GM19438 (cell line): ENCODE measurements at regions not wholly inside any gene's neighbourhood (a gene's known extent, or its start where the extent isn't known, plus 50 kb on each side); places are given as distances from the start of the nearest gene placed in this dataset.
A peak's percentile ranks its signal among the peaks of the same experiment; 100 is the strongest.

ENCODE experiments used
- ATAC-seq: cut with Tn5 transposase; IDR thresholded peaks from one replicate; pipeline ENCODE4 v1.9.1; 2021; ENCODE audit warnings: low read depth; ENCODE audit not compliant: unreplicated experiment

- no peak for ATAC-seq
Observed at GRCh38 chr13:99653526-99653925, 152.3 kb downstream of the TM9SF2 start.

- ATAC-seq, result no peak
Observed at GRCh38 chr13:99652901-99653300, 151.6 kb downstream of the TM9SF2 start.

- no peak for ATAC-seq
Observed at GRCh38 chr13:99652141-99652540, 150.9 kb downstream of the TM9SF2 start.

- ATAC-seq, result no peak
Observed at GRCh38 chr13:99651016-99651415, 149.7 kb downstream of the TM9SF2 start.

GRCh38 chr13:99650410-99650809 lies 149.1 kb downstream of the TM9SF2 start:
- no peak for ATAC-seq

GRCh38 chr13:99648927-99649326 lies 147.7 kb downstream of the TM9SF2 start:
- ATAC-seq, result no peak

- ATAC-seq, result no peak
Observed at GRCh38 chr13:99648066-99648665, 146.9 kb downstream of the TM9SF2 start.

- no peak for ATAC-seq
Observed at GRCh38 chr13:99647596-99647985, 146.3 kb downstream of the TM9SF2 start.

GRCh38 chr13:99646866-99647595 lies 145.8 kb downstream of the TM9SF2 start:
- ATAC-seq, result no peak

- no peak for ATAC-seq
Observed at GRCh38 chr13:99642841-99643240, 141.6 kb downstream of the TM9SF2 start.

GRCh38 chr13:99642006-99642405 lies 140.7 kb downstream of the TM9SF2 start:
- no peak for ATAC-seq

- ATAC-seq, result no peak
Observed at GRCh38 chr13:99640260-99640659, 139.0 kb downstream of the TM9SF2 start.

GRCh38 chr13:99639126-99639525 lies 137.9 kb downstream of the TM9SF2 start:
- ATAC-seq, result no peak

GRCh38 chr13:99636728-99637353 lies 135.6 kb downstream of the TM9SF2 start:
- ATAC-seq, result peak; percentile 80

GRCh38 chr13:99636306-99636705 lies 135.0 kb downstream of the TM9SF2 start:
- no peak for ATAC-seq

- ATAC-seq, result no peak
Observed at GRCh38 chr13:99634672-99635071, 133.4 kb downstream of the TM9SF2 start.

- no peak for ATAC-seq
Observed at GRCh38 chr13:99630269-99630898, 129.1 kb downstream of the TM9SF2 start.

GRCh38 chr13:99629641-99630040 lies 128.4 kb downstream of the TM9SF2 start:
- ATAC-seq, result no peak

GRCh38 chr13:99628442-99628841 lies 127.2 kb downstream of the TM9SF2 start:
- ATAC-seq, result no peak

- no peak for ATAC-seq
Observed at GRCh38 chr13:99626461-99627082, 125.3 kb downstream of the TM9SF2 start.

GRCh38 chr13:99624936-99625540 lies 123.8 kb downstream of the TM9SF2 start:
- no peak for ATAC-seq
